OCI-LY7 (cell line): ENCODE measurements at regions not wholly inside any gene's neighbourhood (a gene's known extent, or its start where the extent isn't known, plus 50 kb on each side); places are given as distances from the start of the nearest gene placed in this dataset.

Experiments used
- BruUV-seq: library from RNA; stranded (reverse); fragments of 400-500 nt; replicated peaks from 2 replicates; lab custom pipeline; 2021; lab: Mats Ljungman, UMichigan
- CTCF ChIA-PET: fragments of 300-600 bp; sonication (Branson Sonifier 250); formaldehyde crosslinking; loops from one replicate; lab custom pipeline; 2022; ENCODE audit warnings: antibody characterized with exemption; ENCODE audit not compliant: unreplicated experiment; lab: Charles Lee
- POLR2A ChIA-PET: fragments of 300-600 bp; sonication (Branson Sonifier 250); formaldehyde crosslinking; loops from one replicate; lab custom pipeline; 2022; ENCODE audit warnings: antibody characterized with exemption; lab: Charles Lee
- DNase-seq: peaks from one replicate; pipeline ENCODE4 v3.0.0-alpha.2; 2015; ENCODE audit warnings: low spot score
- H2AFZ ChIP-seq: fragments of 200-600 bp; sonication (generic), shearing (Covaris generic); 2 replicates; pipeline ENCODE4 v1.6.1; 2014; ENCODE audit warnings: mild to moderate bottlenecking, antibody characterized with exemption, low read length, moderate library complexity
- H3K27ac ChIP-seq: fragments of 200-600 bp; sonication (generic); 2 replicates; pipeline ENCODE4 v1.5.1; 2014; ENCODE audit warnings: mixed run types, low read depth, mild to moderate bottlenecking, moderate library complexity, low read length, inconsistent platforms; ENCODE audit not compliant: poor library complexity, severe bottlenecking
- H3K36me3 ChIP-seq: fragments of 200-600 bp; sonication (generic); 2 replicates; pipeline ENCODE4 v1.6.1; 2014; ENCODE audit warnings: mild to moderate bottlenecking, antibody characterized with exemption, low read length, moderate library complexity, mixed read lengths; ENCODE audit not compliant: insufficient read depth
- H3K4me1 ChIP-seq: fragments of 200-600 bp; sonication (generic); 2 replicates; pipeline ENCODE4 v1.5.1; 2014; ENCODE audit warnings: mild to moderate bottlenecking, low read length; ENCODE audit not compliant: insufficient read depth, poor library complexity, severe bottlenecking
- H3K4me2 ChIP-seq: fragments of 200-600 bp; sonication (generic); 2 replicates; pipeline ENCODE4 v1.6.1; 2014; ENCODE audit warnings: mild to moderate bottlenecking, low read length
- H3K4me3 ChIP-seq: fragments of 200-600 bp; sonication (generic); 2 replicates; pipeline ENCODE4 v1.5.1; 2014; ENCODE audit warnings: mild to moderate bottlenecking, low read depth, low read length; ENCODE audit not compliant: poor library complexity, severe bottlenecking
- H3K79me2 ChIP-seq: fragments of 200-600 bp; sonication (generic); 2 replicates; pipeline ENCODE4 v1.6.1; 2016; ENCODE audit warnings: low read depth, mild to moderate bottlenecking, low read length, moderate library complexity, mixed read lengths; ENCODE audit not compliant: insufficient read depth
- H3K9me2 ChIP-seq: fragments of 200-600 bp; sonication (generic); 2 replicates; pipeline ENCODE4 v1.6.1; 2016; ENCODE audit warnings: mild to moderate bottlenecking, low read length, mixed read lengths; ENCODE audit not compliant: insufficient read depth
- H3K9me3 ChIP-seq: fragments of 200-600 bp; sonication (generic); 2 replicates; pipeline ENCODE4 v1.6.1; 2014; ENCODE audit warnings: mild to moderate bottlenecking, mixed run types, low read length, mixed read lengths
- H4K20me1 ChIP-seq: fragments of 200-600 bp; sonication (generic); 2 replicates; pipeline ENCODE4 v1.6.1; 2014; ENCODE audit warnings: mild to moderate bottlenecking, antibody characterized with exemption, low read length, moderate library complexity, mixed read lengths; ENCODE audit not compliant: insufficient read depth
- CTCF ChIP-seq: fragments of 200-600 bp; sonication (generic); conservative IDR thresholded peaks from 2 replicates; pipeline ENCODE4 v1.5.1; 2014; ENCODE audit warnings: mild to moderate bottlenecking, antibody characterized with exemption, low read length, moderate library complexity, mixed read lengths
- EZH2phosphoT487 ChIP-seq: fragments of 200-600 bp; sonication (generic); IDR thresholded peaks from 2 replicates; pipeline ENCODE4 v1.6.1; 2018; ENCODE audit warnings: low read depth, borderline replicate concordance, mild to moderate bottlenecking, mixed run types, antibody characterized with exemption, low read length, moderate library complexity, mixed read lengths
- intact Hi-C: fragments of 100-400 bp; cut with micrococcal nuclease; formaldehyde crosslinking; loops from one replicate; pipeline ENCODE4 v1.10.0; 2022; ENCODE audit not compliant: unreplicated experiment

- no peaks in the 10 kb centered on the region for H3K36me3 ChIP-seq
- H3K4me3 ChIP-seq, result no peak overlapping the region
- intact Hi-C loops, result loop anchor here (5.0 to 10.0 kb wide), 4 partner anchors 493 to 1278 kb away; no protein-coding TSS in a partner anchor
- no peaks in the 10 kb centered on the region for H4K20me1 ChIP-seq
- no peak for DNase-seq
- no TSS peak for BruUV-seq
- POLR2A ChIA-PET, result no interaction called here
- H3K79me2 ChIP-seq, result no peaks in the 10 kb centered on the region
- H3K4me1 ChIP-seq, result peaks cover 8% of the 10 kb centered on the region
- no peak overlapping the region for H3K27ac ChIP-seq
- no peak overlapping the region for H3K4me2 ChIP-seq
- no peak overlapping the region for H2AFZ ChIP-seq
- no peaks in the 10 kb centered on the region for H3K9me2 ChIP-seq
- CTCF ChIA-PET, result interaction anchor here (0.6 kb wide), 1 partner anchor 415 kb away, joined by 3 read pairs; no protein-coding TSS in a partner anchor
- H3K9me3 ChIP-seq, result no peaks in the 10 kb centered on the region
- TF ChIP-seq CTCF (no peak), EZH2phosphoT487 (no peak)
Measured at GRCh38 chr22:48489551-48490499, 1337.8 kb downstream of the BRD1 start.

GRCh38 chr22:48488611-48489511 lies 1338.8 kb downstream of the BRD1 start:
- H3K27ac ChIP-seq, result no peak overlapping the region
- no peak for DNase-seq
- H3K4me2 ChIP-seq, result no peak overlapping the region
- H3K9me2 ChIP-seq, result no peaks in the 10 kb centered on the region
- ChIA-PET CTCF (no interaction called here), POLR2A (no interaction called here)
- H3K79me2 ChIP-seq, result no peaks in the 10 kb centered on the region
- no peak for TF ChIP-seq CTCF
- TF ChIP-seq EZH2phosphoT487, result no peak
- intact Hi-C loops, result no loop called here
- no peak overlapping the region for H3K4me3 ChIP-seq
- H4K20me1 ChIP-seq, result no peaks in the 10 kb centered on the region
- H3K36me3 ChIP-seq, result no peaks in the 10 kb centered on the region
- no peaks in the 10 kb centered on the region for H3K9me3 ChIP-seq
- no TSS peak for BruUV-seq
- H3K4me1 ChIP-seq, result peaks cover 8% of the 10 kb centered on the region
- no peak overlapping the region for H2AFZ ChIP-seq
